Breast epithelium (tissue), 3 donors: ENCODE measurements at regions not wholly inside any gene's neighbourhood (a gene's known extent, or its start where the extent isn't known, plus 50 kb on each side); places are given as distances from the start of the nearest gene placed in this dataset.

Experiments
- POLR2AphosphoS5 ChIP-seq, 3 donors: sonication (generic); formaldehyde crosslinking; IDR thresholded peaks; one replicate each; pipeline ENCODE4 v1.6.1; 2017; ENCODE audit warnings: antibody characterized with exemption in 3 of 3
- TF ChIP-seq, protein P1 (sequence below), 3 donors: fragments of 450-650 bp; IDR thresholded peaks; one replicate each; pipeline ENCODE4 v1.5.1; 2016 to 2017; ENCODE audit warnings: antibody characterized with exemption in 3 of 3, mild to moderate bottlenecking in 3 of 3, moderate library complexity in 3 of 3

DNA sequence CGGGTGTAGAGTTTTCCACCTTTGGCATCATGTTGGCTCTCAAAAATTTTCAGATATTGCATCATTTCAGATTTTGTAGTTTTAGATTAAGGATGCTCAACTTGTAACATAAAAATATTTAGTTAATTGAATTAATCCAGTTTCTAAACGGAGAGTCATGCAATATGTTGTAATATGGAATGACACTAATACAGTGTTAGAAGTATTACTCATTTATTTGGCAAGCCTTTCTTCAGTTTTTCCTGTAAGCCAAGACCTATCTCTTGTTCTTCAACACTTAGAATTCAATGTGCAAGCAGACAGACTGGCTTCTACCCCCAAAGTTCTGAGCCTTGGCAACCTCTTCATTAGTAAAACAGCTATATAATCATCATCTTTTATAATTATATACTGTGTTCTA lies 985.0 kb upstream of the GOT2 start:
- TF ChIP-seq, protein P1, sequence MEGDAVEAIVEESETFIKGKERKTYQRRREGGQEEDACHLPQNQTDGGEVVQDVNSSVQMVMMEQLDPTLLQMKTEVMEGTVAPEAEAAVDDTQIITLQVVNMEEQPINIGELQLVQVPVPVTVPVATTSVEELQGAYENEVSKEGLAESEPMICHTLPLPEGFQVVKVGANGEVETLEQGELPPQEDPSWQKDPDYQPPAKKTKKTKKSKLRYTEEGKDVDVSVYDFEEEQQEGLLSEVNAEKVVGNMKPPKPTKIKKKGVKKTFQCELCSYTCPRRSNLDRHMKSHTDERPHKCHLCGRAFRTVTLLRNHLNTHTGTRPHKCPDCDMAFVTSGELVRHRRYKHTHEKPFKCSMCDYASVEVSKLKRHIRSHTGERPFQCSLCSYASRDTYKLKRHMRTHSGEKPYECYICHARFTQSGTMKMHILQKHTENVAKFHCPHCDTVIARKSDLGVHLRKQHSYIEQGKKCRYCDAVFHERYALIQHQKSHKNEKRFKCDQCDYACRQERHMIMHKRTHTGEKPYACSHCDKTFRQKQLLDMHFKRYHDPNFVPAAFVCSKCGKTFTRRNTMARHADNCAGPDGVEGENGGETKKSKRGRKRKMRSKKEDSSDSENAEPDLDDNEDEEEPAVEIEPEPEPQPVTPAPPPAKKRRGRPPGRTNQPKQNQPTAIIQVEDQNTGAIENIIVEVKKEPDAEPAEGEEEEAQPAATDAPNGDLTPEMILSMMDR (IDR thresholded peaks at IDR 0.05): no peak
- TF ChIP-seq POLR2AphosphoS5 (IDR thresholded peaks at IDR 0.05): no peak
